ENCODE measurements at regions not wholly inside any gene's neighbourhood (a gene's known extent, or its start where the extent isn't known, plus 50 kb on each side); places are given as distances from the start of the nearest gene placed in this dataset.

DNA sequence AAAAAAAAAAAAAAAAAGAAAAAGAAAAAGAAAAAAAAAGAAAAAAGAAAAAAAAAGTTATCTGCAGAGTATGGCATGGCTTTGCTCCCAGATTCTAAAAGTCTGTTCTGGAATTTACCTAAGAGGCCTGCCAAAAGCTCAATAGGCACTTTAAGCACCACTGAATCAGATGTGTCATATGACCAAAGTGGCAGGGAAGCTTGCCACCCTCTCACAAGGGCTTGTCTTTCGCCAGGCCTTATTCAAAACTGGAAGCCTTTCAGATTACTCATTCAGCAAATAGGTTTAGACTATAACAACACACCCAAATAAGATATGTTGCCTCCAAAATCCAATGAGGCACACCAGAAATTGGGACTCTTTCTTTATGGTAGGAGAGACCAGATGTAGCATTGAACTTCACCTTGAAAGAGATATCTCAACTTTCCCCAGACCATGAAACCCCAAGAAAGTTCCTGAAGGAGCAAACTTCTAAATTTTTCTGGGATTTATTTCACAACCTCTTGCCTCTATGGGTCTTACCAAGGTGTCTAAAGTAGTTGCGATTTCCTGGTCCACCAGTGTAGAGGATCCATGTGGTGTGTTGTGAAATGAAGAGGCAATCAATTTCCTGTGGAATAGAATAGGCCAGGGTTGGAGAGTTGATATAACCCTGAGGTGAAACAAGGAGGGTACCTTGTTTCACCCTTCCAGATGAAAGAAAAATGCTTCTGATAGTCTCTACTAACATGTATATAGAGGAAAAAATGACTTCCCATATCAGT lies 218.8 kb downstream of the DAD1 start:
- TF ChIP-seq, protein P1, sequence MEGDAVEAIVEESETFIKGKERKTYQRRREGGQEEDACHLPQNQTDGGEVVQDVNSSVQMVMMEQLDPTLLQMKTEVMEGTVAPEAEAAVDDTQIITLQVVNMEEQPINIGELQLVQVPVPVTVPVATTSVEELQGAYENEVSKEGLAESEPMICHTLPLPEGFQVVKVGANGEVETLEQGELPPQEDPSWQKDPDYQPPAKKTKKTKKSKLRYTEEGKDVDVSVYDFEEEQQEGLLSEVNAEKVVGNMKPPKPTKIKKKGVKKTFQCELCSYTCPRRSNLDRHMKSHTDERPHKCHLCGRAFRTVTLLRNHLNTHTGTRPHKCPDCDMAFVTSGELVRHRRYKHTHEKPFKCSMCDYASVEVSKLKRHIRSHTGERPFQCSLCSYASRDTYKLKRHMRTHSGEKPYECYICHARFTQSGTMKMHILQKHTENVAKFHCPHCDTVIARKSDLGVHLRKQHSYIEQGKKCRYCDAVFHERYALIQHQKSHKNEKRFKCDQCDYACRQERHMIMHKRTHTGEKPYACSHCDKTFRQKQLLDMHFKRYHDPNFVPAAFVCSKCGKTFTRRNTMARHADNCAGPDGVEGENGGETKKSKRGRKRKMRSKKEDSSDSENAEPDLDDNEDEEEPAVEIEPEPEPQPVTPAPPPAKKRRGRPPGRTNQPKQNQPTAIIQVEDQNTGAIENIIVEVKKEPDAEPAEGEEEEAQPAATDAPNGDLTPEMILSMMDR (IDR thresholded peaks at IDR 0.05; ENCODE audit: low read depth, low read length): no peak
- TF ChIP-seq EZH2phosphoT487 (IDR thresholded peaks at IDR 0.05; ENCODE audit: low read depth): no peak

All from OCI-LY3 (cell line).